AG04450 (cell line): ENCODE measurements at regions not wholly inside any gene's neighbourhood (a gene's known extent, or its start where the extent isn't known, plus 50 kb on each side); places are given as distances from the start of the nearest gene placed in this dataset.

ENCODE experiments used
- CTCF ChIA-PET: fragments of 300-600, 350-600 bp; formaldehyde crosslinking; extraction: SDS; loops from one replicate; lab custom pipeline; 2022; ENCODE audit warnings: antibody characterized with exemption, inconsistent platforms; lab: Charles Lee
- POLR2A ChIA-PET: fragments of 350-600 bp; formaldehyde crosslinking; extraction: SDS; loops from one replicate; lab custom pipeline; 2021; ENCODE audit warnings: antibody characterized with exemption, inconsistent platforms; lab: Yijun Ruan, JAX
- DNase-seq: peaks from one replicate; pipeline ENCODE4 v3.0.0-alpha.2; 2011; ENCODE audit warnings: low read depth, low spot score
- H3K27ac ChIP-seq: one replicate; pipeline ENCODE4 v1.5.1; 2012; ENCODE audit warnings: low read depth, low read length, control low read depth
- H3K27me3 ChIP-seq: one replicate; pipeline ENCODE4 v1.6.0; 2012; ENCODE audit warnings: low read length; ENCODE audit not compliant: control insufficient read depth, insufficient read depth
- H3K4me3 ChIP-seq: 2 replicates; pipeline ENCODE4 v1.5.1; 2011; ENCODE audit warnings: mild to moderate bottlenecking, low read depth, low read length, control low read depth
- H3K9me3 ChIP-seq: 2 replicates; pipeline ENCODE4 v1.5.1; 2012; ENCODE audit warnings: low read length; ENCODE audit not compliant: control insufficient read depth, insufficient read depth
- CTCF ChIP-seq: IDR thresholded peaks from 2 replicates; pipeline ENCODE4 v1.5.1; 2011; ENCODE audit warnings: low read depth, low read length, control low read depth, inconsistent platforms

DNA sequence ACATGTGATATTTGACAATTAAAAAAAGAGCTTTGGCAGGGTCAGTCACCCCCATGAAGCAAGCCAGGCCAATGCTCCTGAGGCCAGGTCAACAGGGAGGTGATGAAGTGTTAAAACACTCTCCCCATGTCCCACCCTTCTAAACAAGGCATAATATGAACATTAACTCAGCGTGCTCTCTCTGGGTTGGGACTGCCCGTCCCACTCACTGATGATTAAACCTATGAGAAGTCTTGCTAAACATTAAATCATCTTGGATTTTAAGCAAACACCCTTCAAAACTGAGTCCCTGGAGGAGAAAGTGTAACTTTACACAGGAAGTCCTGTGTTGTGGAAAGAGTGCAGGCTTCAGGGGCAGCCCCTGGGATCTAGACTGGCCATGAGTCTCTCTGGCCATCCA, 558.5 kb downstream of the CD83 start:
- Histone ChIP-seq H3K4me3 (no peak overlapping the region), H3K9me3 (no peaks in the 10 kb centered on the region; the same call in 1 of the 2 replicates), H3K27me3 (no peaks in the 10 kb centered on the region), H3K27ac (peak overlapping the region; percentile 31)
- no peak for DNase-seq
- ChIA-PET POLR2A (no interaction called here), CTCF (interaction anchor here (0.5 to 0.6 kb wide), 2 partner anchors 35 to 508 kb away, joined by 3 read pairs; no protein-coding TSS in a partner anchor)
- no peak for TF ChIP-seq CTCF

GRCh38 chr6:14676977-14677781, 559.6 kb downstream of the CD83 start:
- Histone ChIP-seq H3K27ac (no peak overlapping the region), H3K9me3 (no peaks in the 10 kb centered on the region; the same call in 1 of the 2 replicates), H3K27me3 (no peaks in the 10 kb centered on the region), H3K4me3 (no peak overlapping the region)
- no peak for TF ChIP-seq CTCF
- CTCF ChIA-PET = no interaction called here
- no peak for DNase-seq
- POLR2A ChIA-PET = no interaction called here

GRCh38 chr6:14681699-14682487, 564.0 kb upstream of the JARID2 start:
- DNase-seq = no peak
- no peak for TF ChIP-seq CTCF
- POLR2A ChIA-PET = no interaction called here

GRCh38 chr6:14682812-14683211, 563.1 kb upstream of the JARID2 start:
- ChIA-PET POLR2A (no interaction called here), CTCF (no interaction called here)
- TF ChIP-seq CTCF = no peak
- Histone ChIP-seq H3K4me3 (no peak overlapping the region), H3K9me3 (no peaks in the 10 kb centered on the region), H3K27ac (no peak overlapping the region), H3K27me3 (no peaks in the 10 kb centered on the region)
- DNase-seq = no peak

More at GRCh38 chr6:14681699-14682487, 564.0 kb upstream of the JARID2 start:
- Histone ChIP-seq H3K27ac (no peak overlapping the region), H3K9me3 (no peaks in the 10 kb centered on the region), H3K27me3 (no peaks in the 10 kb centered on the region), H3K4me3 (no peak overlapping the region)
- CTCF ChIA-PET = interaction anchor here (0.6 kb wide), 1 partner anchor 886 kb away, joined by 3 read pairs; no protein-coding TSS in a partner anchor

- Histone ChIP-seq H3K27ac (no peak overlapping the region), H3K4me3 (no peak overlapping the region), H3K27me3 (no peaks in the 10 kb centered on the region), H3K9me3 (no peaks in the 10 kb centered on the region)
- ChIA-PET POLR2A (no interaction called here), CTCF (no interaction called here)
- no peak for DNase-seq
- TF ChIP-seq CTCF = no peak
Measured at GRCh38 chr6:14689639-14690038, 556.2 kb upstream of the JARID2 start.
